MCF 10A (cell line): ENCODE measurements at regions not wholly inside any gene's neighbourhood (a gene's known extent, or its start where the extent isn't known, plus 50 kb on each side); places are given as distances from the start of the nearest gene placed in this dataset.

Experiments
- BruUV-seq: library from RNA; stranded (reverse); fragments of 400-500 nt; replicated peaks from 2 replicates; lab custom pipeline; 2021; lab: Mats Ljungman, UMichigan
- CTCF ChIA-PET: fragments of 300-600 bp; sonication (Branson Sonifier 250); formaldehyde crosslinking; extraction: SDS; loops from one replicate; lab custom pipeline; 2021; ENCODE audit warnings: antibody characterized with exemption, inconsistent platforms; lab: Yijun Ruan, JAX
- POLR2A ChIA-PET: fragments of 300-600, 350-650 bp; sonication (Branson Sonifier 250); formaldehyde crosslinking; extraction: SDS; loops from one replicate; lab custom pipeline; 2020; ENCODE audit warnings: antibody characterized with exemption, inconsistent platforms; lab: Yijun Ruan, JAX
- DNase-seq: peaks from one replicate; pipeline ENCODE4 v3.0.0-alpha.2; 2018; ENCODE audit not compliant: unreplicated experiment
- H3K27ac Mint-ChIP-seq: one replicate; pipeline ENCODE4 v1.8.0; 2022; ENCODE audit warnings: mild to moderate bottlenecking, low read depth, mixed read lengths; ENCODE audit not compliant: unreplicated experiment
- H3K27me3 Mint-ChIP-seq: one replicate; pipeline ENCODE4 v1.8.0; 2022; ENCODE audit warnings: mixed read lengths; ENCODE audit not compliant: insufficient read depth, unreplicated experiment
- H3K36me3 Mint-ChIP-seq: one replicate; pipeline ENCODE4 v1.8.0; 2022; ENCODE audit warnings: mild to moderate bottlenecking, moderate library complexity, mixed read lengths; ENCODE audit not compliant: insufficient read depth, unreplicated experiment
- H3K4me1 Mint-ChIP-seq: one replicate; pipeline ENCODE4 v1.8.0; 2022; ENCODE audit warnings: mixed read lengths; ENCODE audit not compliant: insufficient read depth, unreplicated experiment
- H3K4me3 Mint-ChIP-seq: one replicate; pipeline ENCODE4 v1.8.0; 2022; ENCODE audit warnings: mild to moderate bottlenecking, moderate library complexity, mixed read lengths; ENCODE audit not compliant: unreplicated experiment
- H3K9me3 Mint-ChIP-seq: one replicate; pipeline ENCODE4 v1.8.0; 2022; ENCODE audit warnings: mixed read lengths; ENCODE audit not compliant: unreplicated experiment
- CTCF ChIP-seq: fragments of 200-600 bp; IDR thresholded peaks from one replicate; pipeline ENCODE4 v1.8.0; 2022; ENCODE audit warnings: antibody characterized with exemption, mild to moderate bottlenecking; ENCODE audit not compliant: unreplicated experiment
- intact Hi-C: fragments of 100-400 bp; cut with micrococcal nuclease; formaldehyde crosslinking; loops from 2 replicates; pipeline ENCODE4 v1.14.1; 2022

- no peak overlapping the region for H3K27ac Mint-ChIP-seq
- ChIA-PET CTCF (interaction anchor here (0.6 kb wide), 2 partner anchors 16 to 184 kb away, joined by 3 to 4 read pairs; no protein-coding TSS in a partner anchor), POLR2A (no interaction called here)
- peaks cover 35% of the 10 kb centered on the region for H3K9me3 Mint-ChIP-seq
- no peaks in the 10 kb centered on the region for H3K27me3 Mint-ChIP-seq
- no peak for TF ChIP-seq CTCF
- H3K36me3 Mint-ChIP-seq, result no peaks in the 10 kb centered on the region
- no peak overlapping the region for H3K4me3 Mint-ChIP-seq
- intact Hi-C loops, result no loop called here
- no peak for DNase-seq
- no peaks in the 10 kb centered on the region for H3K4me1 Mint-ChIP-seq
- no TSS peak for BruUV-seq
Observed at GRCh38 chr16:5480431-5481195, 383.0 kb upstream of the EEF2KMT start.

GRCh38 chr16:5479926-5480325 lies 382.3 kb upstream of the EEF2KMT start:
- no peaks in the 10 kb centered on the region for H3K27me3 Mint-ChIP-seq

GRCh38 chr16:5478036-5478435 lies 380.4 kb upstream of the EEF2KMT start:
- Mint-ChIP-seq H3K36me3 (no peaks in the 10 kb centered on the region), H3K27me3 (no peaks in the 10 kb centered on the region), H3K9me3 (peaks cover 50% of the 10 kb centered on the region), H3K4me1 (no peaks in the 10 kb centered on the region), H3K4me3 (no peak overlapping the region), H3K27ac (no peak overlapping the region)
- ChIA-PET CTCF (interaction anchor here (0.7 kb wide), 1 partner anchor 293 kb away, joined by 3 read pairs; no protein-coding TSS in a partner anchor), POLR2A (no interaction called here)
- intact Hi-C loops, result no loop called here
- TF ChIP-seq CTCF, result no peak
- DNase-seq, result no peak
- BruUV-seq, result no TSS peak

More at GRCh38 chr16:5479926-5480325, 382.3 kb upstream of the EEF2KMT start:
- Mint-ChIP-seq H3K4me3 (no peak overlapping the region), H3K9me3 (peaks cover 41% of the 10 kb centered on the region), H3K36me3 (no peaks in the 10 kb centered on the region), H3K27ac (no peak overlapping the region), H3K4me1 (no peaks in the 10 kb centered on the region)
- POLR2A ChIA-PET, result no interaction called here
- CTCF ChIA-PET, result interaction anchor here (0.6 kb wide), 3 partner anchors 17 to 331 kb away, joined by 3 to 4 read pairs (median 3); no protein-coding TSS in a partner anchor
- TF ChIP-seq CTCF, result no peak
- intact Hi-C loops, result no loop called here
- no peak for DNase-seq
- BruUV-seq, result no TSS peak

GRCh38 chr16:5477251-5477650 lies 379.7 kb upstream of the EEF2KMT start:
- Mint-ChIP-seq H3K27ac (no peak overlapping the region), H3K9me3 (peaks cover 56% of the 10 kb centered on the region), H3K36me3 (no peaks in the 10 kb centered on the region), H3K27me3 (no peaks in the 10 kb centered on the region), H3K4me1 (no peaks in the 10 kb centered on the region), H3K4me3 (no peak overlapping the region)
- ChIA-PET CTCF (no interaction called here), POLR2A (no interaction called here)
- intact Hi-C loops, result no loop called here
- no TSS peak for BruUV-seq
- no peak for DNase-seq
- no peak for TF ChIP-seq CTCF
